GM23338 (cell line): ENCODE measurements at regions not wholly inside any gene's neighbourhood (a gene's known extent, or its start where the extent isn't known, plus 50 kb on each side); places are given as distances from the start of the nearest gene placed in this dataset.

Experiments
- CTCF ChIP-seq, 2 experiments: fragments of 200-600 bp in 1 of 2; sonication (generic) in 1 of 2; conservative IDR thresholded peaks; 2 replicates each; pipeline versions ENCODE4 v1.5.1 to v1.6.1; 2016 to 2017; ENCODE audit warnings: antibody characterized with exemption in 2 of 2, low read depth in 2 of 2, mild to moderate bottlenecking in 2 of 2, moderate library complexity in 1 of 2
- EZH2 ChIP-seq: fragments of 200-600 bp; sonication (generic); IDR thresholded peaks from one replicate; pipeline ENCODE4 v1.8.0; 2017; ENCODE audit warnings: antibody characterized with exemption, mild to moderate bottlenecking, low read depth; ENCODE audit not compliant: unreplicated experiment
- EZH2phosphoT487 ChIP-seq: fragments of 200-600 bp; sonication (generic); IDR thresholded peaks from one replicate; pipeline ENCODE4 v1.8.1; 2018; ENCODE audit warnings: antibody characterized with exemption; ENCODE audit not compliant: unreplicated experiment
- JUNB ChIP-seq: IDR thresholded peaks from one replicate; pipeline ENCODE4 v1.6.1; 2016; ENCODE audit warnings: antibody characterized with exemption; ENCODE audit not compliant: unreplicated experiment
- POLR2AphosphoS5 ChIP-seq: IDR thresholded peaks from 2 replicates; pipeline ENCODE4 v1.6.1; 2016; ENCODE audit warnings: antibody characterized with exemption, low read depth
- REST ChIP-seq: IDR thresholded peaks from one replicate; pipeline ENCODE4 v1.6.1; 2018; ENCODE audit warnings: antibody characterized with exemption; ENCODE audit not compliant: unreplicated experiment

GRCh38 chr11:121844016-121844415, 272.0 kb downstream of the BLID start:
- TF ChIP-seq CTCF (conservative IDR thresholded peaks at IDR 0.05; ENCODE audit: low read depth in 2 of 2) (no peak), EZH2phosphoT487 (no peak), JUNB (no peak), EZH2 (no peak), POLR2AphosphoS5 (no peak), REST (no peak)
